ENCODE measurements at regions not wholly inside any gene's neighbourhood (a gene's known extent, or its start where the extent isn't known, plus 50 kb on each side); places are given as distances from the start of the nearest gene placed in this dataset.

- TF ChIP-seq ZNF462 (CRISPR knock-in tag; IDR thresholded peaks at IDR 0.05) (no peak), EZH2phosphoT487 (IDR thresholded peaks at IDR 0.05; ENCODE audit: unreplicated experiment) (no peak)
Measured at GRCh38 chr5:87853541-87853940, 415.1 kb downstream of the TMEM161B start (continued).

GRCh38 chr5:87851603-87852002 lies 417.0 kb downstream of the TMEM161B start:
- Histone ChIP-seq H3K79me2 (replicated peaks; ENCODE audit: insufficient read depth) (no peaks in the 10 kb centered on the region), H3K27me3 (ENCODE audit: insufficient read depth) (no peaks in the 10 kb centered on the region), H3K36me3 (ENCODE audit: insufficient read depth) (no peaks in the 10 kb centered on the region), H4K20me1 (replicated peaks; ENCODE audit: insufficient read depth) (no peaks in the 10 kb centered on the region), H3F3A (replicated peaks; ENCODE audit: low read depth) (no peaks in the 10 kb centered on the region), H3K4me3 (no peak overlapping the region), H3K9me2 (ENCODE audit: insufficient read depth) (no peaks in the 10 kb centered on the region), H3K4me1 (ENCODE audit: insufficient read depth) (peaks cover 3% of the 10 kb centered on the region; the same call in 1 of the 2 replicates), H2AFZ (no peak overlapping the region), H3K27ac (ENCODE audit: low read depth) (no peak overlapping the region), H3K4me2 (no peak overlapping the region)
- no peak for ATAC-seq
- Mint-ChIP-seq H3K27me3 (ENCODE audit: insufficient read depth, low read depth, poor library complexity) (peaks cover 2% of the 10 kb centered on the region), H3K36me3 (ENCODE audit: low read depth) (no peaks in the 10 kb centered on the region), H3K27ac (no peak overlapping the region), H3K9me3 (peaks cover 4% of the 10 kb centered on the region; the same call in 1 of the 3 replicates), H3K4me1 (peaks cover 11% of the 10 kb centered on the region; the same call in 2 of the 3 replicates), H3K4me3 (no peak overlapping the region)
- no peak for DNase-seq (ENCODE audit: low spot score)
- TF ChIP-seq, protein P1, sequence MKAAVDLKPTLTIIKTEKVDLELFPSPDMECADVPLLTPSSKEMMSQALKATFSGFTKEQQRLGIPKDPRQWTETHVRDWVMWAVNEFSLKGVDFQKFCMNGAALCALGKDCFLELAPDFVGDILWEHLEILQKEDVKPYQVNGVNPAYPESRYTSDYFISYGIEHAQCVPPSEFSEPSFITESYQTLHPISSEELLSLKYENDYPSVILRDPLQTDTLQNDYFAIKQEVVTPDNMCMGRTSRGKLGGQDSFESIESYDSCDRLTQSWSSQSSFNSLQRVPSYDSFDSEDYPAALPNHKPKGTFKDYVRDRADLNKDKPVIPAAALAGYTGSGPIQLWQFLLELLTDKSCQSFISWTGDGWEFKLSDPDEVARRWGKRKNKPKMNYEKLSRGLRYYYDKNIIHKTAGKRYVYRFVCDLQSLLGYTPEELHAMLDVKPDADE (IDR thresholded peaks at IDR 0.05), result no peak
- no peak for TF ChIP-seq EZH2phosphoT487 (IDR thresholded peaks at IDR 0.05; ENCODE audit: unreplicated experiment)
- TF ChIP-seq, protein P2, sequence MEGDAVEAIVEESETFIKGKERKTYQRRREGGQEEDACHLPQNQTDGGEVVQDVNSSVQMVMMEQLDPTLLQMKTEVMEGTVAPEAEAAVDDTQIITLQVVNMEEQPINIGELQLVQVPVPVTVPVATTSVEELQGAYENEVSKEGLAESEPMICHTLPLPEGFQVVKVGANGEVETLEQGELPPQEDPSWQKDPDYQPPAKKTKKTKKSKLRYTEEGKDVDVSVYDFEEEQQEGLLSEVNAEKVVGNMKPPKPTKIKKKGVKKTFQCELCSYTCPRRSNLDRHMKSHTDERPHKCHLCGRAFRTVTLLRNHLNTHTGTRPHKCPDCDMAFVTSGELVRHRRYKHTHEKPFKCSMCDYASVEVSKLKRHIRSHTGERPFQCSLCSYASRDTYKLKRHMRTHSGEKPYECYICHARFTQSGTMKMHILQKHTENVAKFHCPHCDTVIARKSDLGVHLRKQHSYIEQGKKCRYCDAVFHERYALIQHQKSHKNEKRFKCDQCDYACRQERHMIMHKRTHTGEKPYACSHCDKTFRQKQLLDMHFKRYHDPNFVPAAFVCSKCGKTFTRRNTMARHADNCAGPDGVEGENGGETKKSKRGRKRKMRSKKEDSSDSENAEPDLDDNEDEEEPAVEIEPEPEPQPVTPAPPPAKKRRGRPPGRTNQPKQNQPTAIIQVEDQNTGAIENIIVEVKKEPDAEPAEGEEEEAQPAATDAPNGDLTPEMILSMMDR (conservative IDR thresholded peaks at IDR 0.05; ENCODE audit: low read depth in 2 of 2), result no peak
- no peak for TF ChIP-seq ZNF462 (CRISPR knock-in tag; IDR thresholded peaks at IDR 0.05)
- TF ChIP-seq STAT1 (IDR thresholded peaks at IDR 0.05; ENCODE audit: unreplicated experiment), result no peak
- no peak for TF ChIP-seq JUNB (IDR thresholded peaks at IDR 0.05; ENCODE audit: unreplicated experiment)

Measured in GM23338 (cell line).